HG03565 (cell line): ENCODE measurements at regions not wholly inside any gene's neighbourhood (a gene's known extent, or its start where the extent isn't known, plus 50 kb on each side); places are given as distances from the start of the nearest gene placed in this dataset.

Experiments used
- ATAC-seq: cut with Tn5 transposase; IDR thresholded peaks from one replicate; pipeline ENCODE4 v1.9.1; 2021; ENCODE audit warnings: mild to moderate bottlenecking, moderate library complexity; ENCODE audit not compliant: unreplicated experiment

- no peak for ATAC-seq
Observed at GRCh38 chr16:56093055-56093454, 98.2 kb upstream of the GNAO1 start.

GRCh38 chr16:56090076-56090475 is 101.2 kb upstream of the GNAO1 start:
- ATAC-seq, result no peak

GRCh38 chr16:56087626-56088025 is 103.7 kb upstream of the GNAO1 start:
- ATAC-seq, result no peak

DNA sequence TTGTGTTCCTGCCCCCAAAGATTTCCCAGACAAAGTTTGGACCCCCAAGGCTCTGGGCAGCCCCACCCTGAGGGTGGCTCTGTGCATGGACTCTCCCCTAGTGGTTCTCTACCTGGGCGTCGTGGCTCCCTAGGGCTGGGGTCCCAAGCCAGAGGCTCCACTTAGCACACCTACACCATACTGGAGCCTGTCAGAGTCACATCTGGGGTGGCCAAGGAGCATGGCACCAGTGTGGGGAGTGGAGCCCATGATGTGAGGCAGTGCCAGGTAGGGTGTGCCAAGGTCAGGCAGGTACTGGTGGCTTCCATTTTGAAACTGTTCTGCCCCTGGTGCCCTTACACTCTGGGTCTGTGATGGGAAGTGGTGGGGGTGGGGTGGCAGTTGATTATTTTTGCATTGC is 109.9 kb upstream of the GNAO1 start:
- no peak for ATAC-seq

DNA sequence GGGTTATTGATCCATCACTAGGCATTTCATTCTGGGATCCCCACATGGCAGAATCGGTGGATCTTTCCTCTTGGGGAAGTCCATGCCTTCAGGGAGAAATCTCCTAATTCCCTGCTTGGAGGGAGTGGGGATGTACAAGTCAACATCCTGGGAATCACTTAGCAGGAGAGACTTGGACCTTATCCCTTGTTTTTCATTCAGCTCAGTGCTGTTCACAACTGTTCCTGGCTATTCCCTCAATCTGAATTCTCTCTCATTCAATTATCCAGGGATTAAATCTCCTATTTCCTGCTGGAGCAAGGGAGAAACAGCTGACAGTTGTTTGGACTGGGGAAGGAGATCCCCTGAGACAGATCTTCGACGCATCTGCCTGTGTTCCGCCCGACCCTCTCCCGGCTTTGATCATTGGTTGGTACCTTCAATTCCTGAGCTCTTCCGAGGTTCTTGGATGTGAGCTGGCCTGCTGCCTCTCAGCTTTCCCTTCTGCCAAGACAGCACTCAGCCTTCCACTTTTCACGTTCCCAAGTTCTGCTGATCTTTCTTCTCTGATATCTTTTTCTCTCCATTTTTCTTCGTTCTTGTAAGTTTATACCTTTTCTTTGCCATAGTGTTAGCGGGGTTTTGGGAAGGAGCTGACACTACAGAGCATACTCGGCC is 115.4 kb upstream of the GNAO1 start:
- ATAC-seq, result no peak

DNA sequence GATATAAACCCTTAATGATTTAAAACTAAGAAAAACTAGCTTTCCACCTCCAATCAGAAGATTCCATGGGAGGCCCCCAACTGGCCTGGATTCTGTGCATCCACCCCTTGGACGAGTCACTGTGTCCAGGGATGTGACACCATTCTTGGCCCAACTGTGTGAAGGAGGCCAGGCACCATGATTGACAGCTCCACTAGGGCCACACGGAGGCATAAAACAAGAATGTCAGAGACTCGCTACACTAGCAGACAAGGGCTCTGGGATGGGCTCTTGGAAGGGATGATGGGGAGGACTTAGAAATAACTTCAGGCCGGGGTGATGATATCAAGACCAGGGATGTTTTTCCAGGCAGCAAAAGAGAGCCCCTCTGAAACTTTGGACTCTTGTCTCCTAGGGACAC is 117.8 kb upstream of the GNAO1 start:
- ATAC-seq, result no peak

DNA sequence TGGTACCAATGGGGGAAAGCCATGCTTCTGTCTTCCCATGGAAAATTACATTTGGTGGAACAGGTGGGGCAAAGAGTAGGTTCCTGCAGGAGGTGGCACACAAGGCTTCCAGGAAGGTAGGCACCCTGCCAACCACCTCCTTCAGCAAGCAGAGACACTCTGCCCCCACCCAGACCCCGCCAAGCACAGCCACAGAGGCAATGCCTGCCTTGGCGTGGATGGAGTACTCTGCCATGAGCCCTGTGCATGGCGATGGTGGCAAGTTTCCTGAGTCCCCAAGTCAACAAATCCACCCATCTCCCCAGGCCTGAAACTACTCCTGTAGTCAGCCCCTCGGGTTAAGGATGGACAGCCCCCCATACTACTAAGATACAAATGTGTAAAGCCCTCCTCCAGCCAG is 119.2 kb upstream of the GNAO1 start:
- ATAC-seq, result no peak

DNA sequence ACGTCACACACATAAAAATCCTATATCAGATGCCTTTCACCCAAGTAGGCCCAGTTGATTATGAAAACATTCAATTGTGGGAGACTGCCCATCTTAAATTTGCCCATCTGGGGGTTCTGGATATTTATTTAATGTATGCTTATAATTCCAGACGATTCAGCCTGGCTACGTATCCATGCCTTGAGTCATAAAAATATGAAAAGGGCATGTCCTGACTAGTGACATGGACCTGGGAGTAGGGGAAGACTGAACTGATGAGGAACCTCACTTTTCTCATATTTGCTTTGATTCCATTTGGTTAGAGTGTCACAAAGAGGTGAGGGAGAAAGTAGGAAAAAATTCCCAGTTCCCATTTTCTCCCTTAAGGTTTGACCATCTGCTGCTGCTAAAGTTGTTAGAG is 122.5 kb upstream of the GNAO1 start:
- no peak for ATAC-seq

- no peak for ATAC-seq
Observed at GRCh38 chr16:56068314-56068713, 123.0 kb upstream of the GNAO1 start.

DNA sequence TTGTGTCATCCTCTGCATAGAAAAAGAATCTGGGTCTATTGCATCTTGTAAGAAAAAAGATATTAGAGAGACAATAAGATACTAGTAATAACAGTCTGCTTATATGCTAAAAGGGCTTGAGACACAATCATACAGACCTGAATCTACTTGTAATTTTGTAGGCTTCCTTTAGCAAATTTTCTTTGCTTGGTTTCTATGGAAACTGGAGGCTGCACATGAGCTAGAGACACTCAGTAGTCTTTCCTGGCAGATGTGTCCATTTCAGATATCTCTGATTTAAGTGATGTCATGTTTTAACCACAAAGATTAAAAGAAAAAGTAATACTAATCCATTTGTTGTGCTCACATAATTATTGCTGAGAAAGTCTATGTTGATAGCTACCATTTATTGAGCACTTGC is 123.9 kb upstream of the GNAO1 start:
- no peak for ATAC-seq

DNA sequence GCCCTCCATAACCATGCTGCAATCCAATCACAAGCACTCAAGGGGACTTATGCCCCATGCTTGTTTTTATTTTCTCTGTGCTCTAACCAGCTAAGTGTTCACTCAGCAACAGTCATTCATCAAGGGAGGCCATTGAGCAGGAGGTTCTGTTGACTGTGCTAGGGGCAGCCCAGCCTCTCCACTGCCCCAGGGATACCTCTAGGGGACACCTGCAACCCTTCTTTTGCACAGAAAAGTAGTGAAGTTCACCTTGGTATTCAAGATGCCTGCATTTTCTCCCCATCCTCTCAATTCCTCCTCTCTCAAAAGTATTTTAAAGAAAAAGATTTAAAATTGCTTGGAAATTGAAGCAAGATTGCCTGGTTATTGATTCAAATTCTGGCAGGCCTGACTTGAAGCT is 124.7 kb upstream of the GNAO1 start:
- no peak for ATAC-seq

GRCh38 chr16:56063111-56063510 is 128.2 kb upstream of the GNAO1 start:
- ATAC-seq, result no peak

DNA sequence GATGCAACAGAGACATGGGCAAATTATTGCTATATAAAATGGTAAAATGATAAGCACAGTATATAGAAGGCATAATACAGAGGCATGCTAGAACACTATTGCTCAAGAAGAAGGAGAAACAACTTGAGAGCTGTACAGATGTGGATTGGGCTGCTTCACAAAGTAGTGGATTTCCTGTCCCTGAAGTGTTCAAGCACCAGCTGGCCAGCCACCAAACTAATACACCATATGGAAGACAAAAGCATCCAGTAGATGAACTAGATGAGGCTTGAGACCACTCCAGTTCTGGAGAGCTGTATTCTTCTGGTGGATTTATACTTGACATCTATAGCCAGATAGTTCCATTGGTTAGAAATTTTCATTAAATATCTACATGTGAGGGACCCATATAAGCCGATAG is 134.1 kb upstream of the GNAO1 start:
- no peak for ATAC-seq

GRCh38 chr16:56050916-56051315 is 140.4 kb upstream of the GNAO1 start:
- ATAC-seq, result no peak

DNA sequence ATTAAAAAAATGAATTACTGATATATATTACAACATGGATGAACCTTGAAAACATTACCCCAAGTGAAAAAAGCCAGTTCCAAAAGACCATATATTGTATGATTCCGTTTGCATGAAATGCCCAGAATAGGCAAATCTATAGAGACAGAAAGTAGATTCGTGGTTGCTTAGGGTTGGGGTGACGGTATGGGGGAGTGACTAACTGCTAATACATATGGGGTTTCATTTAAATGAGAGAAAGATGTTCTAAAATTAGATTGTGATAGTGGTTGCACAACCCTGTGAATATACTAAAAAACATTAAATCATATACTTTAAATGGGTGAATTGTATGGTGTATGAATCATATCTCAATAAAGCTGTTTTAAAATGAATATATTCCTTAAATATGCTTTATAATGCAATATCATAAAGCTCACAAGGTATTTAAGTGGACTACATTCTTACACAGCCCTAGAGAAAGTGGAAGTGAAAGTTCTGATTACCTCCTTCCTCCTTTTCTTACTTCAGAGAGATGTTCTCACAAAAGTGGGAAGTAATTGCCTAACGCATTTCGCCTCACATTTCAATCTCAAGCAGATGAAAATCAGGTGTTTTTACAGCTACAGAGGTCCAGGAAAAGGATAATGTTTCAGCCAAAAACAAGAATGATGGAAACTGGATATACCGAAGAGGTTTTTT is 142.7 kb upstream of the GNAO1 start:
- peak; percentile 92 for ATAC-seq

GRCh38 chr16:56047307-56048234 is 143.7 kb upstream of the GNAO1 start:
- no peak for ATAC-seq

DNA sequence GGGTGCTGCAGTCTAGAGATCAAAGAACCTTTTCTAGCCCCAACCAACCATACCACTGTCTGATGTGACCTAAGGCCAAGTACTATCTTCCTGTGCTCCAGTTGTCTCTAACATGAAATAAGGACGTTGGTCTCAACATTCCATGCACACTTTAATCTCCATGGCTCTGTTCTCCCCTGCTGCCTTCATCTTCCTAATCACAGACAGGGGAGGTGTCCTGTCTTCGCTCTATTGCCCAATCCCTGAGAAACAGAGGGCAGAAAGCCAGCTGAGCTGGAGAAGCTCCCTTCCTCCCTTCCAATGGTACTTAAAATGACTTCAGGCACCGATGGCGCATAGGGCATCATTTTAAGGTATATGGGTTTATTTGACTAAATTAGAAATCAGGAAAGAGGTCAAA is 148.9 kb upstream of the GNAO1 start:
- ATAC-seq, result no peak

GRCh38 chr16:56041556-56042140 is 149.6 kb upstream of the GNAO1 start:
- ATAC-seq, result peak; percentile 70

DNA sequence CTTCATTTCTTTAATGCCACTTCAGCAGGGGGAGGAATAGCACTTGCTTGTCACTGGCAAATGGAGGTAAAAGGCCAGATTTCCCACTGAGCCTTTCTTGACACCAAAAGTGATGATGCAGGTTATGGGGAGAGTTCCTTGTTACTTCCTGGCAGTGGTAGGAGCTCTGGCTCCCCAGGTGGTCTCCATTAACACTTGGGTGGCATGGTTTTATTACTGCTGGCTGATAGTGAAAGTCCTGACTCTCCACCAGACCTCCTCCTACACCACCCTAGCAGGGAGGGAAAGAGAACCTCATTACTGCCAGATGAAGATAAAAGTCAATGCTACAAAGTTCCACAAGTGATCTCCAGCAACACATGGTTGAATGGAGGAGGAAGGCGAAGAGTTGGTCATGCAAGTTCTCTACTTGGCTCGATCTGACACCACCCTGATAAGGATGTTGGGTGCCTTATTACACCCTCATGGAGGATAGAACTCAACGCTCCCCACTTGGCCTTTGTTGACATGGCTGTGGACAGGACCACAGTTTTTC is 152.7 kb upstream of the GNAO1 start:
- ATAC-seq, result no peak

DNA sequence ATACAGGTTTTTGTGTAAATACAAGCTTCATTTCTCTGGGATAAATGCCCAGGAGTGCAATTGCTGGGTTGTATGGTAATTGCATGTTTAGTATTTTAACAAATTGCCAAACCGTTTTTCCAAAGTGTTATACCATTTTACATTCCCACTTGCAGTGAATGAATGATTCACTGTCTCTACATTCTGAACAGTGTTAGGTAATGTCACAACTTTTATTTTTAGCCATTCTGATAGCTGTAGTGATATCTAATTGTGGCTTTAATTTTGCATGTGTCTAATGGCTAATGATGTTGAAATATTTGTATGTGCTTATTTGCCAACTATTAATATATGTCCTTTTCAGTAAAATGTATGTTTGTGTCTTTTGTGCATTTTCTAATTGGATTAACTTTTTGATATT is 156.9 kb upstream of the CES5A start:
- no peak for ATAC-seq

DNA sequence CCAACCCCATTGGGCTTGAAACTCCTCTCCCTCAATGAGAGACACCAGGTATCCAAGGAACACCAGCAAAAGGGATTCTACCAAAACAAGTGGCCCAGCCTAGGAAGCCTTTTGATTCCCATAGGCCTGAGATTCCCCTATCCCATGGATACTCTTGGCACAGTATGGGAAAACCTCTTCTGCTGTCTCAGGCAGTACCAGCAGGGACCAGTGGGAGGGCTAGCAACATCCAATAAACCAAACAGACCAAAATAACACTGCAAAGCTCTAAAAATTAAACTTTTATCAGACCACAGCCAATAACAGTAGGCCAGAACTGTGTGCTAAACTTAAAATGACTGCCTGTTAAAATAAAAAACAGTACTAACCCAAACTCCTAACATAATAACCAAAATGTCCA is 153.9 kb upstream of the CES5A start:
- no peak for ATAC-seq
